Posterior cingulate gyrus (tissue), 11 donors: ENCODE measurements at regions not wholly inside any gene's neighbourhood (a gene's known extent, or its start where the extent isn't known, plus 50 kb on each side); places are given as distances from the start of the nearest gene placed in this dataset.
A peak's percentile ranks its signal among the peaks of the same experiment; 100 is the strongest.
"Not testable (repeated sequence)": the region's sequence is repeated elsewhere in the genome, so short reads cannot be mapped to it uniquely, and the experiment has no call there.

Experiments used
- DNase-seq, 10 donors: peaks; one replicate each; pipeline versions ENCODE4 v3.0.0 to v3.0.0-alpha.2; 2020 to 2021; ENCODE audit warnings: mixed read lengths in 3 of 10
- intact Hi-C: fragments of 100-400 bp; cut with DNase I; formaldehyde crosslinking; loops from one replicate; pipeline ENCODE4 v1.15.1; 2023

DNA sequence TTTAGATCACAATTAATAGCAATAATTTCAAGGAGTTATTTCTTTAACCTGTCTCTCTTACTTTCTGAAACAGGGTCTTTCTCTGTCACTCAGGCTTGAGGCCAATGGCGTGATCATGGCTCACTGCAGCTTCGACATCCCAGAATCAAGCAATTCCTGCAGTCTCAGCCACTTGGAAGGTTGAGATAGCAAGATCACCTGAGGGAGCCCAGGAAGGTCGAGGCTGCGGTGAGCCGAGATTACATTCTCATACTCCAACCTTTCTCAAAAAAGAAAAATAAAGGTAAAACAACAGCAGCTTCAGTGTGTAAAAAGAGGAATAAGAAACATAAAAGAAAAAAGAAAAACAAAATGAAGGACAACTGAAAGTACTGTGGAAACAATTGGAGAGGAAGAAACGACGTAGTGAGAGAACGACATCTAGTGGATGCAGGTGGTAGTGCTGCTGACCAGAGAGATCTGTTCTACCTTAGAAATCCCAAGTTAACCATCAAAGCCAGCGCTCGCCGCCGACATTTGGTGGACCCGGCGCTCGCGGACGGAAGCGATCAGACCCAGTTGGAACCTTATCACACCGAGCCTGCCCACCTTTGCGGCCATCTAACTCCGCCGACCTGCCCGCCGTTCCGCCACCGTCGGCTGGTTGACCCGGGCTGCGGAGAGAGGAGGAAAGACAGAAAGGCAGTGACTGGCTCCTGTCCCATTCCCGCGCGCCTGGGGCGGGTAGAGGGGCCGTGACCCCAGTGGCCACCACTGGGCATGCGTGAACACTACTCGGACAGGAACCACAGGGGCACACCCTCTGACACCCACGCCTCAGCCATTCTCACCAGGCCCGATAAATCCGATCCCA is 196.1 kb downstream of the ALG10 start:
- intact Hi-C loops: loop anchor here (5.0 to 10.0 kb wide), 2 partner anchors 96 to 184 kb away; no protein-coding TSS in a partner anchor
- DNase-seq: peak in 9 of 10 donors; percentile 44 to 89 (median 72)

DNA sequence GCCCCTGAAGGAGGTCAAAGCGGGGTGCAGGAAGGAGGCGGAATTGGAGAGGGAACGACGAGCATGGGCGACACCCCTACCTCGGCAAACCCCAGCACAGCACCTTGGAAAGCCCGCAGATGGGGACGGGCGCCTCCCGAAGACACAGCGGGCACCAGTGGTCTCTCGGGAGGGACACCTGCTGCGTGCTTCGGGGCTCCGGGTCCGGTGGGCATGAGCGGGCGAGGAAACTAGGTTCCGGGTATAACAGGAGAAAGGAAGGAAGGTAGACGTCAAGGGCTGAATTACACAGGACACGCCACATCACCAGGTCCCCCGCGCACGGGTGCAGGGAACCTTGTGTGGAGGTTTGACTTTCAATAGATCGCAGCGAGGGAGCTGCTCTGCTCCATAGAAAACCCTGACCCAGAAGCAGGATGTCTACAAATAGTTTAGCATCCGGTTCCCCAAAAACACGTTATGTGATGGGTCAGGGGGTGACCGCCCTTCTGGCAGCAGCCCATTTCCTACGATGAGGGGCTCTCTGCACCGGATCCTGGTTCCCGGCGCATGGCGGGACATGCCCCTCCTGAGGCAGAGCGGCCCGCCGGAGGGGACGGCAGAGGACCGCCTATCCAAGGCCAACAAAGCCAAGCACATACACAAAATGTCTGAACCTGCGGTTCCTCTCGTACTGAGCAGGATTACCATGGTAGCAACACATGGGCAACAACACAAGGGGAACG is 196.9 kb downstream of the ALG10 start:
- DNase-seq: peak in 4 of 10 donors; percentile 13 to 84 (median 81)
- intact Hi-C loops: loop anchor here (5.0 to 10.0 kb wide), 2 partner anchors 97 to 184 kb away; no protein-coding TSS in a partner anchor

DNA sequence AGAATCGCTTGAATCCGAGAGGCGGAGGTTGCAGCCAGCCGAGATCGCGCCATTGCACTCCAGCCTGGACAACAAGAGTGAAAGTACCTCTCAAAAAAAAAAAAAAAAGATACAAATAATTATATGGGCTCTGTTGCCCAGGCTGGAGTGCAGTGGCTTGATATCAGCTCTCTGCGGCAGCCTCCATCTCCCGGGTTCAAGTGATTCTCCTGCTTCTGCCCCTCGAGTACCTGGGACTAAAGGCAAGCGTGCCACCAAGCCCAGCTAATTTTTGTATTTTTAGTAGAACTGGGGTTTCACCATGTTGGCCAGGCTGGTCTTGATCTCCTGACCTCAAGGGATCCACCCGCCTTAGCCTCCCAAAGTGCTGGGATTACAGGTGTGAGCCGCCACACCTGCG is 197.8 kb downstream of the ALG10 start:
- intact Hi-C loops, DNase-seq: not testable (repeated sequence)

- intact Hi-C loops: no loop called here
- no peak for DNase-seq
These were observed 201.3 kb downstream of the ALG10 start for GRCh38 chr12:34223640-34224039.

- DNase-seq, intact Hi-C loops: not testable (repeated sequence)
These were observed 203.7 kb downstream of the ALG10 start for GRCh38 chr12:34226044-34226443.

GRCh38 chr12:34228046-34228445 is 205.8 kb downstream of the ALG10 start:
- intact Hi-C loops, DNase-seq: not testable (repeated sequence)

- intact Hi-C loops, DNase-seq: not testable (repeated sequence)
These were observed 206.7 kb downstream of the ALG10 start for GRCh38 chr12:34229033-34229432.

GRCh38 chr12:34233618-34234017 is 211.3 kb downstream of the ALG10 start:
- intact Hi-C loops: no loop called here
- DNase-seq: no peak

GRCh38 chr12:34236073-34236472 is 213.8 kb downstream of the ALG10 start:
- intact Hi-C loops: no loop called here
- DNase-seq: no peak

DNA sequence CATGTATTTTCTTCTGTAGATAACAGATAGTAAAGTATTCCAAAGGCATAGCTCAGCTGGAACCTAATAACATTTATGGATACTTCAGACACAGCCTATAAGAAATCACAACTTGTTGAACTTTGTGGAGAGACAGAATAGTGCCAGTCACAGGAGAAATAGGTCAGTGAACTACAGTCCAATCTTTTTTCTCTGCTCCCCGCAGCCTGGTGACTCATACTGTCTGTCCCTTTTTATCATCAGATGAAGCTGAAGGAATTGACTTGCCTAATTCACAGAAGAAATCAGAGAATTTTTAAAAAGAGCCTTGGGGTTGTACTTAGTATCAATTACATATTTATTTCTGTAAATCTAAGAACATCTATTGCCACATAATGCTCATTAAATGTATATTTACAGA is 222.3 kb downstream of the ALG10 start:
- no peak for DNase-seq
- intact Hi-C loops: no loop called here

DNA sequence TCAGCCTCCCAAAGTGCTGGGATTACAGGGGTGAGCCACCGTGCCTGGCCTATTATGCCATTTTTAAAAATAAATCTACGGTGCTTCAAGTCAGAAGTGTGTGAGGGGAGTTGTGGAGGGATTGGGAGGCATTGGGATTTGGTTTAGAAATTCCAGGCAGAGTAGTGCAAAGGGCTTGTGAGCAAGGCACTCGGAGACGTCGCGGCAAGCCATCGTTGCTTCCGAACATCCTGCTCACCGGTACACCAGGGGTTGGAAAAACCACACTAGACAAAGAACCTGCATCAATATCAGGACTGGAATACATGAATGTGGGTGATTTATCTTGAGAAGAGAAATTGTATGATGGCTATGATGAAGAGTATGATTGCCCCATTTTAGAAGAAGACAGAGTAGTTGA is 227.0 kb downstream of the ALG10 start:
- intact Hi-C loops: no loop called here

DNA sequence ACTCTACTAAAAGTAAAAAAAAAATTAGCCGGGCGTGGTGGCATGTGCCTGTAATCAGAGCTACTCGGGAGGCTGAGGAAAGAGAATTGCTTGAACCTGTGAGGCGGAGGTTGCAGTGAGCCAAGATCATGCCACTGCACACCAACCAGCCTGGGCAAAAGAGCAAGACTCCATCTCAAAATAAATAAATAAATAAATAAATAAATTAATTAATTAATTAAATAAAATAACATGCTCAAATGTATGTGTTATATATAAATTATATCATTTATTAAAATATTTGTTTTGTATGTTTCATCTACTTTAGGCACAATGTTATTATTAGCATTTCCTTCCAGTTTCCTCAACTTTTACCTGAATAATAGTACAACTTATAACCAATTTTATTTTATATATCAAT is 229.6 kb downstream of the ALG10 start:
- intact Hi-C loops, DNase-seq: not testable (repeated sequence)

More for the DNA sequence above, 227.0 kb downstream of the ALG10 start:
- DNase-seq: peak in 1 of 10 donors; percentile 59

GRCh38 chr12:34253674-34254073 is 231.4 kb downstream of the ALG10 start:
- DNase-seq: no peak

DNA sequence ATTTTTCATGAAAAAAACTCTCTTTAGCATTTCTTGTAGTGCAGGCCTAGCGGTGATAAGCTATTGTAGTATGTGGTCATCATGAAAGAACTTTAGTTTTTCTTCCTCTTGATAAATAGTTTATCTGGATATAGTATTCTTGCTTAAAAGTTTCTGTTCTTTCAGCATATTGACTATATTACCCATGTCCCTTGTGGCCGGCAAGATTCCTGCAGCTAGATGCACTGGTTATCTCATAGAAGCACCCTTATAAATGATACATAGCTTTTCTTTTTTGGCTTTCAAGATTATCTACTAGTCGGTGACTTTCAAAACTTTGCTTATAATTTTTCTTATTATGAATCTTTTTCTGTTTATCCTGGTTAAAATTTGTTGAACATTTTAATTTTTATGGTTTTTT is 234.8 kb downstream of the ALG10 start:
- intact Hi-C loops: no loop called here
- no peak for DNase-seq

More at GRCh38 chr12:34253674-34254073, 231.4 kb downstream of the ALG10 start:
- intact Hi-C loops: no loop called here

DNA sequence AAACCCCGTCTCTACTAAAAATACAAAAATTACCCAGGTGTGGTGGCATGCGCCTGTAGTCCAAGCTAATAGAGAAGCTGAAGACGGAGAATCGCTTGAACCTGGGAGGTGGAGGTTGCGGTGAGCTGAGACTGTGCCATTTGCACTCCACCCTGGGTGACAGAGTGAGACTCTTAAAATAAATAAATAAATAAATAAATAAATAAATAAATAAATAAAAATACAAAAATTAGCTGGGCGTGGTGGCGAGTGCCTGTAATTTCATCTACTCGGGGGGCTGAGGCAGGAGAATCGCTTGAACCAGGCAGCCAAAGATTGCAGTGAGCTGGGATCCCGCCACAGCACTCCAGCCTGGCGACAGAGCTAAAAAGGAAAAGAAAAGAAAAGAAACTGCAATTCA is 239.8 kb downstream of the ALG10 start:
- intact Hi-C loops, DNase-seq: not testable (repeated sequence)

GRCh38 chr12:34264110-34264509 is 241.8 kb downstream of the ALG10 start:
- intact Hi-C loops: no loop called here
- DNase-seq: peak in 1 of 10 donors; percentile 60

DNA sequence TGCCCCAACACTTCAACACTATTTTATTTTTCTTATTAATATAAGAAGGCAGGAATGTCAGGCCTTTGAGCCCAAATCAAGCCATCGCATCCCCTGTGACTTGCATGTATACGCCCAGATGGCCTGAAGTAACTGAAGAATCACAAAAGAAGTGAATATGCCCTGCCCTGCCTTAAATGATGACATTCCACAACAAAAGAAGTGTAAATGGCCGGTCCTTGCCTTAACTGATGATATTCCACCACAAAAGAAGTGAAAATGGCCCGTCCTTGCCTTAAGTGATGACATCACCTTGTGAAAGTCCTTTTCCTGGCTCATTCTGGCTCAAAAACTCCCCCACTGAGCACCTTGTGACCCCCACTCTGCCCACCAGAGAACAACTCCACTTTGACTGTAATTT is 251.4 kb downstream of the ALG10 start:
- DNase-seq, intact Hi-C loops: not testable (repeated sequence)

DNA sequence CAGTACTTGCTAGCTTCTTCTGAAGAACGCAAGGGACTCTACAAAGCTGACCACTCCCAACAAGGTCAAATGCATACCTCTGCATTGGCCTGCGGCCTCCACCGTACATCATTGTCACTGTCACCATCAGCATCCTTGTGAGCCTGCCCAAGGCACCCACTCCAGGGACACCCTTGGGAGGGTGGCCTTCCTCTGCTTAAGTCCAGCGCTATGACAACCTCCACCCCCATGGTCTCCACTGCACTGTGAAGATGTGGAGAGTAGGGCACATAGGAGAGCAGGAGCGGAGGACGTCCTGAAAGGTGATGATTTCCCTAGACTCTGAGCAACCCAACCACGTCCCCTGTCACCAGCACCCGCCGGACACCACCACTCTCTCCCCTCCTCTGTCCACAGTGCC is 252.8 kb downstream of the ALG10 start:
- no peak for DNase-seq
- intact Hi-C loops: no loop called here

DNA sequence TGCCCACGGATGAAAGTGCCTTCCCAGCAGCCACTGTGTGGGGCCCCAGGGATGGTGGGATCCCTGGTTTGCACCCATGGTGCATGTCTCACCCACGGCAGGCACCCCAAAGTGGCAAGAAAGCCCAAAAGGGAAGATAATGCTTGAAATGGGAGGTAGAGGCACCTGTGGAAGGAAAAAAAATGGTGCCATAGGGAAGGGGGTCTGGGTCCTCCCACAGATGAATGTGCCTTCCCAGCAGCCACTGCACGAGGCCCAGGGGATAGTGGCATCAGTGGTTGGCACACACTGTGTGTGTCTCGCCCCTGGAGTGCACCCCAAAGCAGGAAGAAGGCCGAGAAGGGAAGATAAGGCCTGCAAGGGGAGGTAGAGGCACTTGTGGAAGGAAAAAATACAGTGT is 264.2 kb downstream of the ALG10 start:
- DNase-seq: peak in 2 of 10 donors; percentile 3 to 24
- intact Hi-C loops: no loop called here

- peak in 2 of 10 donors; percentile 38 to 63 for DNase-seq
These were observed 264.6 kb downstream of the ALG10 start for GRCh38 chr12:34286934-34287333.

GRCh38 chr12:34287437-34287836 is 265.1 kb downstream of the ALG10 start:
- intact Hi-C loops: no loop called here
- peak in 1 of 10 donors; percentile 24 for DNase-seq

More at GRCh38 chr12:34286934-34287333, 264.6 kb downstream of the ALG10 start:
- intact Hi-C loops: no loop called here
